IMR-90 (cell line): ENCODE measurements at regions not wholly inside any gene's neighbourhood (a gene's known extent, or its start where the extent isn't known, plus 50 kb on each side); places are given as distances from the start of the nearest gene placed in this dataset.

Experiments
- BHLHE40 ChIP-seq: fragments of 150-350 bp; IDR thresholded peaks from 2 replicates; pipeline ENCODE4 v1.6.1; 2016; ENCODE audit warnings: mild to moderate bottlenecking, low read depth, low read length
- CTCF ChIP-seq: conservative IDR thresholded peaks from 2 replicates; pipeline ENCODE4 v1.5.1; 2012; ENCODE audit warnings: mild to moderate bottlenecking, low read depth, low read length, improper control_type of control experiment
- NFE2L2 ChIP-seq: fragments of 150-350 bp; IDR thresholded peaks from 2 replicates; pipeline ENCODE4 v1.6.1; 2016; ENCODE audit warnings: low read depth, mild to moderate bottlenecking, low read length
- POLR2A ChIP-seq: IDR thresholded peaks from 2 replicates; pipeline ENCODE4 v1.6.1; 2012; ENCODE audit warnings: mild to moderate bottlenecking, low read depth, low read length
- RCOR1 ChIP-seq: IDR thresholded peaks from 2 replicates; pipeline ENCODE4 v1.6.1; 2012; ENCODE audit warnings: mild to moderate bottlenecking, low read length, improper control_type of control experiment; ENCODE audit not compliant: insufficient replicate concordance

DNA sequence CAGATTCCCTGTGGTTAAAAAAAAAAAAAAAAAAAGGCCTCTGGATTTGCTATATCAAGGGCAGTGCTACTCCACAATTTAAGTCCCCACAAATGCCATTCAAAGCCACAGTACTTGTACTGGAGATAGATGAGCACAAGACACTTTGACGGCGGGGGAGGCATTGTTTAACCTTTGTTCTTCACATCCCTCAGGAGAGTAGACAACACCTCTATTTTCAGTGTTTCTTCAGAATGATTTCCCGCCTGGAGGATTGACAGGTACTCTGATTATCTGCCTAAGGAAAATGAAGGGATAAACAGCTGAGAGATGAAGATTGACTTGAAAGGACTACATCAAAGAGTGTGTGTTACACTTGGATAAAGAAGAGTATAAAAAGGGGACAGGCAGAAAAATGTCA, 58.7 kb downstream of the OTOL1 start:
- TF ChIP-seq POLR2A, result no peak
- TF ChIP-seq CTCF, result no peak
- TF ChIP-seq BHLHE40, result no peak
- no peak for TF ChIP-seq RCOR1
- TF ChIP-seq NFE2L2, result no peak
